ENCODE measurements at regions not wholly inside any gene's neighbourhood (a gene's known extent, or its start where the extent isn't known, plus 50 kb on each side); places are given as distances from the start of the nearest gene placed in this dataset.

DNA sequence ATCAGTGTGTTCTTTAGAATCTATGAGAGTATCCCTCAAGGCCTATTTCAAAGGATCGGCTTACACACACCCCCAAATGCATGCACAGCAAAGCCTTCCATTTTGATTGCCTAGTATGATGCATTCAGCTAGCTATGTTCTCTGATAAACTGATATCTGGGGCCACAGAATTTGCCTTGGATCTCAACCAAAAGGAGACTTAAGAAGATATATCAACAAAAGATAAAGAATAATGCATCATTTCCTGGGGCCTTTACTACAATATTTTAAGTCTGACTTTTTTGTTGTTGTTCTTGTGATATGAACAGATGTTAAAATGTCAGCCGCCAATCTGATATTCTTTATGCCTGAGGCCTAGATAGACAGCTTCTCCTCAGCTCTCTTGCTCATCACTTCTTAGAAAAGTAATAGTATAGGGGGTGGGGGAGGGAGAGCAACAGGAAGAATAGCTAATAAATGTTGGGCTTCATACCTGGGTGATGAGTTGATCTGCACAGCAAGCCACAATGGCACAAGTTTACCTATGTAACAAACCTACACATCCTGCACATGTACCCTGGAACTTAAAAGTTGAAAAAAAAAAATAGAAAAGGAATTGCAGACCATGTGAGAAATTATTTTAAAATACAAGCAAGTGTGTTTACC is 792.9 kb upstream of the GHITM start:
- DNase-seq: no peak
- no peaks in the 10 kb centered on the region for H3K36me3 ChIP-seq
- TF ChIP-seq, protein P1, sequence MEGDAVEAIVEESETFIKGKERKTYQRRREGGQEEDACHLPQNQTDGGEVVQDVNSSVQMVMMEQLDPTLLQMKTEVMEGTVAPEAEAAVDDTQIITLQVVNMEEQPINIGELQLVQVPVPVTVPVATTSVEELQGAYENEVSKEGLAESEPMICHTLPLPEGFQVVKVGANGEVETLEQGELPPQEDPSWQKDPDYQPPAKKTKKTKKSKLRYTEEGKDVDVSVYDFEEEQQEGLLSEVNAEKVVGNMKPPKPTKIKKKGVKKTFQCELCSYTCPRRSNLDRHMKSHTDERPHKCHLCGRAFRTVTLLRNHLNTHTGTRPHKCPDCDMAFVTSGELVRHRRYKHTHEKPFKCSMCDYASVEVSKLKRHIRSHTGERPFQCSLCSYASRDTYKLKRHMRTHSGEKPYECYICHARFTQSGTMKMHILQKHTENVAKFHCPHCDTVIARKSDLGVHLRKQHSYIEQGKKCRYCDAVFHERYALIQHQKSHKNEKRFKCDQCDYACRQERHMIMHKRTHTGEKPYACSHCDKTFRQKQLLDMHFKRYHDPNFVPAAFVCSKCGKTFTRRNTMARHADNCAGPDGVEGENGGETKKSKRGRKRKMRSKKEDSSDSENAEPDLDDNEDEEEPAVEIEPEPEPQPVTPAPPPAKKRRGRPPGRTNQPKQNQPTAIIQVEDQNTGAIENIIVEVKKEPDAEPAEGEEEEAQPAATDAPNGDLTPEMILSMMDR (IDR thresholded peaks at IDR 0.05; ENCODE audit: low read depth, low read length): no peak
- no peaks in the 10 kb centered on the region for H3K9me3 ChIP-seq
- H3K4me1 ChIP-seq: no peaks in the 10 kb centered on the region
- no peaks in the 10 kb centered on the region for H3K27me3 ChIP-seq
- no peak overlapping the region for H3K4me3 ChIP-seq (ENCODE audit: low read depth, low read length)

DNA sequence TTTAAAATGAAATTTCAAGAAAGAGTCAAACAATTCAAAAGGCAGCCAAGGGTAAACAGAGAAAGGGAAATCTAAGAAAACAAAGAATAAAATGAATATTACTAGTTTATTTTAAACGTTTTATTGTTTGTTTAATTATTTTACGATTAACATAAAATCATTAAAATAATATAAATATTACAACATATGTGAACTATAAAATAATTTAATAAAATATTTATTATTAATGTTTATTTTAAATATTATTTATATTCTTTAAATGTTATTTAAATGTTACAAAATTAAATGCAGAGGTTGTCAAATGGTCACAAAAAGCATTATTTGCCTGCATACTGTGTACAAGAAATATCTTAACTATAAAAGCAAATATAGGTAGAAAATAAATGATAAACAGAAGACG is 786.7 kb upstream of the GHITM start:
- Histone ChIP-seq H3K4me1 (no peaks in the 10 kb centered on the region), H3K27me3 (no peaks in the 10 kb centered on the region), H3K36me3 (no peaks in the 10 kb centered on the region), H3K9me3 (no peaks in the 10 kb centered on the region), H3K4me3 (ENCODE audit: low read depth, low read length) (no peak overlapping the region)
- TF ChIP-seq, protein P1 (IDR thresholded peaks at IDR 0.05; ENCODE audit: low read depth, low read length): no peak
- no peak for DNase-seq

DNA sequence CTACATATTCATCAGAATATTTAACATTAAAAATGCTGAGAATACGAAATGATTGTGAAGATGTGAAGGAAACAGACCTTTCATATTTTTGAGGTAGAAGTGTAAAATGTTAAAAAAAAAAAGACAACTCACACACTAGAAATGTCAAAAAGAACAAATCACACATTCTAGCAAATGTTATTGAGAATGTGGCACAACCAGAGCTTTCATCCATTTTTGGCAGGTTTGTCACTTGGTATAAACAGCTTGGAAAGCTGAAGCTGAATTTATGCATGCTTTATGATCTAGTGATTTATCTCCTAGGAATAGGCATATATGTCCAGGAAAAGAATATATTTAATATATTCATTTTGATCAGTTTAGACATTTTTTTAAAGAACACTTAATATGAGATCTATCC is 784.9 kb upstream of the GHITM start:
- DNase-seq: no peak
- no peak overlapping the region for H3K4me3 ChIP-seq (ENCODE audit: low read depth, low read length)
- H3K9me3 ChIP-seq: no peaks in the 10 kb centered on the region
- no peaks in the 10 kb centered on the region for H3K36me3 ChIP-seq
- H3K27me3 ChIP-seq: no peaks in the 10 kb centered on the region
- H3K4me1 ChIP-seq: no peaks in the 10 kb centered on the region
- TF ChIP-seq, protein P1 (IDR thresholded peaks at IDR 0.05; ENCODE audit: low read depth, low read length): no peak

DNA sequence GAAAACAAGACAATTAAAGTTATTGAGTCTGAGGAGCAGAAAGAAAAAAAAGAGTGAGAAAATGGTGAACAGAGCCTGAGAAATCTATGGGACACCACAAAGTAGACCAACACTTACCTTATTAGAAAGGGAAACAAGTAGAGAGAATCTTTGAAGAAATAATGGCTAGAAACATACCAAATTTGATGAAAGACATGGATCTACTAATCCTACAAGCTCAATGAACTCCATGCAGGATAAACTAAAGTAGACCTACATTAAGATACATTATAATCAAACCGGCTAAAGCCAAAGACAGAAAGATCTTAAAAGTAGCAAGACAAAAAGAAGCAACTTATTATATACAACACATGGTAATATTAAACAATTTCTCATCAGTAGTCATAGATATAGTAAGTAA is 782.3 kb upstream of the GHITM start:
- Histone ChIP-seq H3K36me3 (no peaks in the 10 kb centered on the region), H3K27me3 (no peaks in the 10 kb centered on the region), H3K4me3 (ENCODE audit: low read depth, low read length) (no peak overlapping the region), H3K4me1 (no peaks in the 10 kb centered on the region), H3K9me3 (no peaks in the 10 kb centered on the region)
- TF ChIP-seq, protein P1 (IDR thresholded peaks at IDR 0.05; ENCODE audit: low read depth, low read length): no peak
- no peak for DNase-seq

DNA sequence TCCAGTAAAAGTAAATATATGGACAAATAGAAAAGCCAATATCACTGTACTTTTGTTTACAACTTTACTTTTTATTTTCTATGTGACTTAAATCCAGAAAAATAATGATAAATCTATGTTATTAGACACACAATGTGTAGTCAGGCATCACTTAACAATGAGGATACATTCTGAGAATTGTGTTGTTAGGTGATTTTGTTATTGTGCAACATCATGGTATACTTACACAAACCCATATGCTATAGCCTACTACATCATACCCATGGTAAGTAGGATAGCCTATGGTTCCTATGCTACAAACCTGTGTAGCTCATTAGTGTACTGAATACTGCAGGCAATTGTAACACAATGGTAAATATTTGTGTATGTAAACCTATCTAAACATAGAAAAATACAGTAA is 781.7 kb upstream of the GHITM start:
- no peaks in the 10 kb centered on the region for H3K9me3 ChIP-seq
- no peak overlapping the region for H3K4me3 ChIP-seq (ENCODE audit: low read depth, low read length)
- no peaks in the 10 kb centered on the region for H3K36me3 ChIP-seq
- TF ChIP-seq, protein P1 (IDR thresholded peaks at IDR 0.05; ENCODE audit: low read depth, low read length): no peak
- no peaks in the 10 kb centered on the region for H3K27me3 ChIP-seq
- DNase-seq: no peak
- H3K4me1 ChIP-seq: no peaks in the 10 kb centered on the region

DNA sequence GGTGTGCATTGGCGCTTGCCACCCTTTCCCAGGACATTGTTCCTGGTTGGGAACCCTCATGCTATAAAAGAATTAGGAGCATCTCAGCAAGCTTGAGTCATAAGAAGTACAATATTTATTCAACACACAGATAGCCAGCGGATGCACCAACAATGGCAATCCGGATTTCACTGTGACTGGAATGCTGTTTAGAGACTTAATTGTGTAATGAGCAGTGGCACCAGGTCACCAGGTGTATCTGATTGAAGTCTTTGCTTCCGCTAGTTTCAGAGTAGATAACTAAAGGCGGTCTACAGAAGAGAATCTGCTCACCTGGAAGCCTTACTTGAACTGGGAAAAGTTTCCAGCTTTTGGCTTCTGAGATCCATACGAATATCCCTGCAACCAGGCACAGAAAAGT is 772.3 kb upstream of the GHITM start:
- no peak for DNase-seq

More for the DNA sequence above, 772.3 kb upstream of the GHITM start:
- H3K4me1 ChIP-seq: no peaks in the 10 kb centered on the region
- H3K27me3 ChIP-seq: no peaks in the 10 kb centered on the region
- H3K4me3 ChIP-seq (ENCODE audit: low read depth, low read length): no peak overlapping the region
- no peaks in the 10 kb centered on the region for H3K9me3 ChIP-seq
- TF ChIP-seq, protein P1 (IDR thresholded peaks at IDR 0.05; ENCODE audit: low read depth, low read length): no peak
- no peaks in the 10 kb centered on the region for H3K36me3 ChIP-seq

Data from BE2C (cell line).